Osteoblast (primary cell): ENCODE measurements at regions not wholly inside any gene's neighbourhood (a gene's known extent, or its start where the extent isn't known, plus 50 kb on each side); places are given as distances from the start of the nearest gene placed in this dataset.

ENCODE experiments used
- DNase-seq: peaks from one replicate; pipeline ENCODE4 v3.0.0; 2011; ENCODE audit warnings: low spot score, mixed read lengths; ENCODE audit not compliant: insufficient read length; ENCODE audit errors: missing footprints
- H2AFZ ChIP-seq: 2 replicates; pipeline ENCODE4 v1.6.0; 2011; ENCODE audit warnings: mild to moderate bottlenecking, low read length
- H3K27ac ChIP-seq: 2 replicates; pipeline ENCODE4 v1.5.1; 2011; ENCODE audit warnings: mild to moderate bottlenecking, low read depth, low read length, moderate library complexity
- H3K27me3 ChIP-seq: 2 replicates; pipeline ENCODE4 v1.6.0; 2012; ENCODE audit warnings: mild to moderate bottlenecking, control low read depth, inconsistent platforms, low read length, moderate library complexity; ENCODE audit not compliant: insufficient read depth
- H3K36me3 ChIP-seq: 2 replicates; pipeline ENCODE4 v1.5.1; 2011; ENCODE audit warnings: mild to moderate bottlenecking, low read length, control low read depth, moderate library complexity; ENCODE audit not compliant: insufficient read depth
- H3K4me1 ChIP-seq: 2 replicates; pipeline ENCODE4 v1.5.1; 2011; ENCODE audit warnings: mild to moderate bottlenecking, low read length, control low read depth, moderate library complexity; ENCODE audit not compliant: insufficient read depth
- H3K4me2 ChIP-seq: 2 replicates; pipeline ENCODE4 v1.6.0; 2011; ENCODE audit warnings: mild to moderate bottlenecking, low read length; ENCODE audit not compliant: insufficient read depth
- H3K4me3 ChIP-seq: fragments of 200-600 bp; sonication (generic); 3 replicates; pipeline ENCODE4 v1.5.1; 2012; ENCODE audit warnings: mild to moderate bottlenecking, low read length, inconsistent platforms; ENCODE audit not compliant: insufficient read depth
- H3K79me2 ChIP-seq: 2 replicates; pipeline ENCODE4 v1.6.0; 2012; ENCODE audit warnings: mild to moderate bottlenecking, low read length, control low read depth, inconsistent platforms; ENCODE audit not compliant: insufficient read depth
- H3K9me3 ChIP-seq: 2 replicates; pipeline ENCODE4 v1.5.1; 2011; ENCODE audit warnings: low read depth, low read length, control low read depth
- H4K20me1 ChIP-seq: 2 replicates; pipeline ENCODE4 v1.6.0; 2012; ENCODE audit warnings: mild to moderate bottlenecking, low read length, control low read depth; ENCODE audit not compliant: insufficient read depth
- CTCF ChIP-seq: IDR thresholded peaks from 2 replicates; pipeline ENCODE4 v1.5.1; 2011; ENCODE audit warnings: mild to moderate bottlenecking, low read depth, low read length, moderate library complexity; ENCODE audit errors: extremely low read depth

- no peak for TF ChIP-seq CTCF
- Histone ChIP-seq H3K4me2 (no peak overlapping the region), H3K27me3 (no peaks in the 10 kb centered on the region), H3K27ac (no peak overlapping the region), H3K36me3 (no peaks in the 10 kb centered on the region), H3K4me1 (no peaks in the 10 kb centered on the region), H2AFZ (no peak overlapping the region), H3K9me3 (no peaks in the 10 kb centered on the region), H3K79me2 (no peaks in the 10 kb centered on the region), H3K4me3 (no peak overlapping the region), H4K20me1 (no peaks in the 10 kb centered on the region)
- DNase-seq, result no peak
These were observed 133.2 kb upstream of the RFX3 start for GRCh38 chr9:3658964-3659363.

- H3K4me2 ChIP-seq, result no peak overlapping the region
- no peak for DNase-seq
- H3K27ac ChIP-seq, result no peak overlapping the region
- no peaks in the 10 kb centered on the region for H4K20me1 ChIP-seq
- H2AFZ ChIP-seq, result no peak overlapping the region
- H3K9me3 ChIP-seq, result no peaks in the 10 kb centered on the region
- no peaks in the 10 kb centered on the region for H3K4me1 ChIP-seq
- no peaks in the 10 kb centered on the region for H3K36me3 ChIP-seq
- H3K4me3 ChIP-seq, result no peak overlapping the region
- no peak for TF ChIP-seq CTCF
- H3K27me3 ChIP-seq, result no peaks in the 10 kb centered on the region
- H3K79me2 ChIP-seq, result no peaks in the 10 kb centered on the region
These were observed 130.4 kb upstream of the RFX3 start for GRCh38 chr9:3656224-3656623.

- Histone ChIP-seq H3K4me2 (no peak overlapping the region), H2AFZ (no peak overlapping the region), H3K4me3 (no peak overlapping the region), H3K4me1 (no peaks in the 10 kb centered on the region), H3K79me2 (no peaks in the 10 kb centered on the region), H3K27me3 (no peaks in the 10 kb centered on the region), H3K36me3 (no peaks in the 10 kb centered on the region), H3K9me3 (no peaks in the 10 kb centered on the region), H3K27ac (no peak overlapping the region), H4K20me1 (no peaks in the 10 kb centered on the region)
- TF ChIP-seq CTCF, result no peak
- DNase-seq, result no peak
These were observed 125.3 kb upstream of the RFX3 start for GRCh38 chr9:3650994-3651622.

- DNase-seq, result no peak
- H2AFZ ChIP-seq, result no peak overlapping the region
- H3K4me1 ChIP-seq, result no peaks in the 10 kb centered on the region
These were observed 123.0 kb upstream of the RFX3 start for GRCh38 chr9:3648722-3649246.

More at GRCh38 chr9:3648722-3649246, 123.0 kb upstream of the RFX3 start:
- no peaks in the 10 kb centered on the region for H3K27me3 ChIP-seq
- no peak overlapping the region for H3K4me2 ChIP-seq
- H3K27ac ChIP-seq, result no peak overlapping the region
- no peaks in the 10 kb centered on the region for H4K20me1 ChIP-seq
- no peak overlapping the region for H3K4me3 ChIP-seq
- no peaks in the 10 kb centered on the region for H3K36me3 ChIP-seq
- TF ChIP-seq CTCF, result no peak
- H3K9me3 ChIP-seq, result no peaks in the 10 kb centered on the region
- no peaks in the 10 kb centered on the region for H3K79me2 ChIP-seq
